ENCODE measurements at regions not wholly inside any gene's neighbourhood (a gene's known extent, or its start where the extent isn't known, plus 50 kb on each side); places are given as distances from the start of the nearest gene placed in this dataset.

DNA sequence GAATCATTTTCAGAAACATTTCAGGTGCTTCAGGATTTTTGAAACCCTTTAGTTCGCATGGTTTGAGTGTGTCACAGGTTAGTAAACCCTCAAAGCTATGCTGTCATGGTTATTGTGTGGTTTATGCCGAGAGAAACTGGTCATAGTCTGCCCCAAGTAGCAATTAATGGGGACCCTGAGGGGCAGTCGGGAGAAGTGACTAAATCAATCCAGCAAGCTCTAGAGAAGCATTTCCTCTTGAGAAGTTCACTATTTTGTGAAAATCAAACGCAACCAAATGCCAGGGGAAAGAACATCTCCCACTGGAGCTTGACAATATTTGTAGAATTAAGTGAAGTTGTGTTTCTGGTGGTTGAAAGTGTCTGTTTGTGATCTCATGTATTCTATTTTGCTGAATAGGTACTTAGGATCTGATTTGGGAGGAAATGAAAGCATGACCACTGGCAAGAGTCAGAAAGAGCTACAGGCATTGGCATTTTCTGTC, 63.0 kb upstream of the BACH1 start:
- TF ChIP-seq CTCF (IDR thresholded peaks at IDR 0.05): no peak
- DNase-seq (ENCODE audit: low spot score) (no peak), ATAC-seq (ENCODE audit: low FRiP score) (no peak)

- no peak for TF ChIP-seq CTCF (IDR thresholded peaks at IDR 0.05)
- ATAC-seq (ENCODE audit: low FRiP score): no peak
These were observed 62.5 kb upstream of the BACH1 start for GRCh38 chr21:29236201-29236600.

GRCh38 chr21:29237110-29238052, 61.3 kb upstream of the BACH1 start:
- no peak for DNase-seq (ENCODE audit: low spot score)
- ATAC-seq (ENCODE audit: low FRiP score): no peak
- no peak for TF ChIP-seq CTCF (IDR thresholded peaks at IDR 0.05)

More at GRCh38 chr21:29236201-29236600, 62.5 kb upstream of the BACH1 start:
- DNase-seq (ENCODE audit: low spot score): no peak

GRCh38 chr21:29238053-29238966, 60.4 kb upstream of the BACH1 start:
- DNase-seq (ENCODE audit: low spot score): no peak
- no peak for TF ChIP-seq CTCF (IDR thresholded peaks at IDR 0.05)
- ATAC-seq (ENCODE audit: low FRiP score): no peak

- DNase-seq (ENCODE audit: low spot score) (no peak), ATAC-seq (ENCODE audit: low FRiP score) (no peak)
- TF ChIP-seq CTCF (IDR thresholded peaks at IDR 0.05): no peak
These were observed 59.8 kb upstream of the BACH1 start for GRCh38 chr21:29238967-29239290.

DNA sequence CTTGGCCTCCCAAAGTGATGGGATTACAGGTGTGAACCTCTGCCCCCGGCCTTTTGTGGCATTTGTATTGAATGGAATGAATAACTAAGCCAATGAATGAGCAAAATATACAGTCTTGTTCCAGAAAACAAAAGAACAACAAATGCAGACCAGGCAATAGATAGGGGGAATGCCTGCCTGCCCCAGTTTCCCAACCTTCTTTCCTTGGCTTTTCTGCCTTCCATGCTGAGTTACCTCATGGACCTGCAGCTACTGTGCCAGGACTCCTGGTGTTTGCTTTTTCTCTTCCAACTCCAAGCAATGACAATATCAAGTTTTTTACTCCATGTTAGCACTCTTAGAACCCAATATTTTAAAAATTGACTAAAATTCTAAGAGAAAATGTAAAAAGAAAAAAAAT, 58.6 kb upstream of the BACH1 start:
- TF ChIP-seq CTCF (IDR thresholded peaks at IDR 0.05): no peak
- DNase-seq (ENCODE audit: low spot score) (no peak), ATAC-seq (ENCODE audit: low FRiP score) (no peak)
